Nephron progenitor cell (in vitro differentiated cells): ENCODE measurements at regions not wholly inside any gene's neighbourhood (a gene's known extent, or its start where the extent isn't known, plus 50 kb on each side); places are given as distances from the start of the nearest gene placed in this dataset.

ENCODE experiments used
- DNase-seq: peaks from one replicate; pipeline ENCODE4 v3.0.0; 2021
- H3K27ac Mint-ChIP-seq: 2 replicates; pipeline ENCODE4 v1.8.0; 2021; ENCODE audit warnings: mild to moderate bottlenecking, moderate library complexity, mixed read lengths
- H3K27me3 Mint-ChIP-seq: 2 replicates; pipeline ENCODE4 v1.8.0; 2021; ENCODE audit warnings: mild to moderate bottlenecking, low read depth, mixed read lengths; ENCODE audit not compliant: poor library complexity
- H3K36me3 Mint-ChIP-seq: 2 replicates; pipeline ENCODE4 v1.8.0; 2021; ENCODE audit warnings: low read depth, mixed read lengths
- H3K4me1 Mint-ChIP-seq: 2 replicates; pipeline ENCODE4 v1.8.0; 2021; ENCODE audit warnings: mixed read lengths
- H3K4me3 Mint-ChIP-seq: 2 replicates; pipeline ENCODE4 v1.8.0; 2021; ENCODE audit warnings: mild to moderate bottlenecking, moderate library complexity, mixed read lengths
- H3K9me3 Mint-ChIP-seq: 2 replicates; pipeline ENCODE4 v1.8.0; 2021; ENCODE audit warnings: mild to moderate bottlenecking, moderate library complexity, mixed read lengths
- TF ChIP-seq, protein P1 (sequence below): fragments of 200-600 bp; sonication (generic); IDR thresholded peaks from 2 replicates; pipeline ENCODE4 v1.5.0; 2021; ENCODE audit warnings: antibody characterized with exemption

DNA sequence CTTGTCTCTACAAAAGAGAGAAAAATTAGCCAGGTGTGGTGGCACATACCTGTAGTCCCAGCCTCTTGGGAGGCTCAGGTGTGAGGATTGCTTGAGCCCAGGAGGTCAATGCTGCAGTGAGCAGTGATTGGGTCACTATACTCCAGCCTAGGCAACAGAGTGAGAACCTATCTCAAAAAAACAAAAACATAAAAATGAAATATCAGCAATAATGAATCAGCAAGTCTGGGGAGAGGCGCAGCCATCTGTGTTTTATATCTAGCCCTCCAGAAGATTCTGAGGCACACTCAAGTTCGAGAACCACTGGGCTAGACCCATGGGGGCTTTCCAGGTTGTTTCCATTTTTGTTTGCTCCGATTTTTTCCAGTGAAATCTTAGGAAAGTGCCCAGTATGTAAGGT is 88.1 kb upstream of the BCL6 start:
- TF ChIP-seq, protein P1, sequence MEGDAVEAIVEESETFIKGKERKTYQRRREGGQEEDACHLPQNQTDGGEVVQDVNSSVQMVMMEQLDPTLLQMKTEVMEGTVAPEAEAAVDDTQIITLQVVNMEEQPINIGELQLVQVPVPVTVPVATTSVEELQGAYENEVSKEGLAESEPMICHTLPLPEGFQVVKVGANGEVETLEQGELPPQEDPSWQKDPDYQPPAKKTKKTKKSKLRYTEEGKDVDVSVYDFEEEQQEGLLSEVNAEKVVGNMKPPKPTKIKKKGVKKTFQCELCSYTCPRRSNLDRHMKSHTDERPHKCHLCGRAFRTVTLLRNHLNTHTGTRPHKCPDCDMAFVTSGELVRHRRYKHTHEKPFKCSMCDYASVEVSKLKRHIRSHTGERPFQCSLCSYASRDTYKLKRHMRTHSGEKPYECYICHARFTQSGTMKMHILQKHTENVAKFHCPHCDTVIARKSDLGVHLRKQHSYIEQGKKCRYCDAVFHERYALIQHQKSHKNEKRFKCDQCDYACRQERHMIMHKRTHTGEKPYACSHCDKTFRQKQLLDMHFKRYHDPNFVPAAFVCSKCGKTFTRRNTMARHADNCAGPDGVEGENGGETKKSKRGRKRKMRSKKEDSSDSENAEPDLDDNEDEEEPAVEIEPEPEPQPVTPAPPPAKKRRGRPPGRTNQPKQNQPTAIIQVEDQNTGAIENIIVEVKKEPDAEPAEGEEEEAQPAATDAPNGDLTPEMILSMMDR = no peak
- H3K27me3 Mint-ChIP-seq = no peaks in the 10 kb centered on the region
- no peak overlapping the region for H3K4me3 Mint-ChIP-seq
- no peak for DNase-seq
- H3K4me1 Mint-ChIP-seq = no peaks in the 10 kb centered on the region
- no peak overlapping the region for H3K27ac Mint-ChIP-seq
- H3K9me3 Mint-ChIP-seq = peaks cover 16% of the 10 kb centered on the region
- H3K36me3 Mint-ChIP-seq = peaks cover 12% of the 10 kb centered on the region

DNA sequence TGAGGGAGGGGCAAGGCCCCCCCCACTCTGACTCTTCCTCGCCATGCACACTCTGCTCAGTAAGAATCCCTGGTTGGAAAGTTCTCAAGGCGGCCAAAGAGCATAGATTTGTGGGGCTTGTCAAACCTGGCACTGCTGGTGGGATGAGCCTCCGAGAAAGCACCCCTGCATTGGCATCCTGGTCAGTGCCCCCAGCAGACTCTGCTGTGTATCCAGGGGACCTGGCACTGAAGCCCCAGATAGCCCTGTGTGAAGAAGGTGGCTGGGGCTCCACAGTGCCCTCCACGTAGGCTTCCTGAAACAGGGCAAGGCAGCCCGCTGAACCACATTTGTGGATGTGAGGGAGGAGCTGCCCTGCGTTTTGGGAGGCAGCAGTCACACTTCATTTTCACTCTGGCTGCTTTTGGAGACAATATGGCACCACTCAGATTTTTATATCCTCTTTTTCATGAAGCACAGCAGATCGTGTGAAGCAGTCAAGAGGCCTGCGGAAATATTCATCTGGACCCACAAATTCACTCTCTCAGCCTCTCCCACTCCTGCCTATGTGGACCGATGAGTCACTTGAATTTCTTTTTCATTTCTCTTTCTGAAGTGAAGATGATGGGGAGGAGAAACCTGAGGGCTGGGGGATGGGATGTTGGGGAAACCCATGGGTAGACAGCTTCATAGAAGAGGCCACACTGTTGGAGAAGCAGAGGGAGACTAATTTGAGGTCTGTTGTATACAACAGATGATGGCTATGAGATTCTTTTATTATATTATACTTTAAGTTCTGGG is 88.7 kb upstream of the BCL6 start:
- TF ChIP-seq, protein P1 = no peak
- no peak overlapping the region for H3K4me3 Mint-ChIP-seq
- no peaks in the 10 kb centered on the region for H3K4me1 Mint-ChIP-seq
- H3K27me3 Mint-ChIP-seq = no peaks in the 10 kb centered on the region
- no peak overlapping the region for H3K27ac Mint-ChIP-seq
- peaks cover 16% of the 10 kb centered on the region for H3K9me3 Mint-ChIP-seq
- no peak for DNase-seq
- peaks cover 12% of the 10 kb centered on the region for H3K36me3 Mint-ChIP-seq

DNA sequence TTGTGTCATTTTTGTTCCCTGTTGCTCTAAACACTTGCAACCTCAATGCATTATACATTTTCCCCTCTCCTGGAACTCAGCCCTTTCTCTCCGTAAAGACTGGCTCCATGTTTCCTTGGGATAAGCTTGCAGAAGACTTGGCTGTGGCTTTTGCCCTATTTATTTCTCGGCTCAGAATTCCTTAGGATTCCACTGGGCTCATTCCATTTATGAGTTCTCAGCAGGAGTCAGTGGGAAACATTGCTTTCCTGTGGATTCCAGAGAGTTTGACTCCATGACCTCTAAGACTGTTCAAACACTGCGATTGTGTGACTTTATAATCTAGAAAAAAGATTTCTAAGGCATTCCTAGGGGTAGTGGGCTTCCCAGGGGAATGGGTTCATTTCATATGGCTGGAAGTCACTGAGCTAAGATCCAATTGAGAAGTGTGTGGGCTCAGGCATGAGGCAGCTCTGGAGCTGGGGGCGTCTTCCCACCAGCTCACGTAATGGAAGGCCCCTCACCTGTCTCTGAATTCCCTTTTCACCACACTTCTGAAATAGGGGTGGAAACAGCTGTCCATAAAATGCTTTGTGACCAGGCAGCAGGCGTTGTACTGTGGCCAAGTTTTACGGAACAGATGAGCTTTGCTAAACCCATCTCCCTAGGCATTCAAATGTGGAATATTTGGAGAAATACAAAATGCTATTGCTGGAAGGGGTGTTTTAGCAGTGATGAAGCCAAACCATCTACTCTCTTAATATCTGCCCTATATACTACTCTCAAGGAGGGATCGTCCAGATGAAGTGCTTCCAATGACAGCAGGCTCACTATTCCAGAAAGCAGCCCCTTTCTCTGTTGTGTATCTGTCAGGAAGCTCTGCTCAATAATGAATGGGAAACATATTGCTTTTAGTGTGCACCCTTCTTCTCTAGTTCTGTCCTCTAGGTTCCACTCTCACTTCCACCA is 91.8 kb upstream of the BCL6 start:
- Mint-ChIP-seq H3K4me1 (peaks cover 7% of the 10 kb centered on the region), H3K27ac (no peak overlapping the region), H3K9me3 (peaks cover 16% of the 10 kb centered on the region), H3K27me3 (no peaks in the 10 kb centered on the region), H3K36me3 (peaks cover 12% of the 10 kb centered on the region), H3K4me3 (no peak overlapping the region)
- DNase-seq = no peak
- TF ChIP-seq, protein P1 = no peak

DNA sequence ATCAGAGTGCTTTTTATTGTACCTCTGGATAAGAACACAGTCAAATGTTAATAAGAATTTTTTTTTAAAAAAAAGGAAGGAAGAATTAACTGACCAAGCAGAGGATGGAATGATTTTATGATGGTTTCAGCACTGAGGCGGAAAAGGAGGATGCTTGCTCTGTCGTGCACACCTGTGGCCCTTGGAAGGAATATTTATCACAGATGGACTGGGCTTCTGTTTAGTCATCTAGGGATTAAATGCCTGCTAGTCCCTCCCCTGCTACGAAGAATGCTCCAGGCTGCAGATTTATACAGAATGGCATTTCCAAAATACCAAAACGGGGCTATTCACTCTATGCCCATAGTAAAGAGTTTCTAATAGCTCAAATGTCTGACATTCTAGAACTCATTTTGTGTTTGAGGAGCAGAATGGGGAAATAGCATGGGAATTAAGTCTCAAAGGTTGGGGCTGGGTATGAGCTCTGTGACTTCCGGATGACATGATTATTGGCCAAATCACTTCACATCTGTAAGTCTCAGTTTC is 92.8 kb upstream of the BCL6 start:
- no peak for DNase-seq
- peaks cover 7% of the 10 kb centered on the region for H3K4me1 Mint-ChIP-seq
- peaks cover 12% of the 10 kb centered on the region for H3K36me3 Mint-ChIP-seq
- peaks cover 16% of the 10 kb centered on the region for H3K9me3 Mint-ChIP-seq
- TF ChIP-seq, protein P1 = no peak
- no peak overlapping the region for H3K4me3 Mint-ChIP-seq
- no peaks in the 10 kb centered on the region for H3K27me3 Mint-ChIP-seq
- H3K27ac Mint-ChIP-seq = no peak overlapping the region

DNA sequence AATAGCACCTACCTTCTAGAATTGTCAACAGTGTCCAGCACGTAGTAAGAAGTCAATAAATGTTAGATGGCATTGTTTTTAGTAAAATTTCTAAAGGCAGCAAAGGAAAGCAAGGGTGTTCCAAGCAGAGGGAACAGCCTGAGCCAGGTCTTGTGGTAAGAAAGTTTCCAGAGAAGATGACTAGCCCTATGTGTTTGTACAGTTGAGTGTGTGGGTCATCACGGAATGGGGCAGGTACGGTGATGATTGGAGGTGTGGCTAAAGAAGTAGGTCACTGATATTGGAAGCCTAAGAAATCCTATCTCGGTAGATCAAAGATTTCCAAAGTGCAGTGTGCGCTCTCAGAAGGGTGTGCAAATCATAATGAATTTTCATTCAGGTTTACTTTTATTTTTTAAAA is 94.2 kb upstream of the BCL6 start:
- peaks cover 7% of the 10 kb centered on the region for H3K4me1 Mint-ChIP-seq
- peaks cover 12% of the 10 kb centered on the region for H3K9me3 Mint-ChIP-seq
- TF ChIP-seq, protein P1 = no peak

More for the DNA sequence above, 94.2 kb upstream of the BCL6 start:
- Mint-ChIP-seq H3K27ac (no peak overlapping the region), H3K4me3 (no peak overlapping the region), H3K27me3 (no peaks in the 10 kb centered on the region), H3K36me3 (peaks cover 12% of the 10 kb centered on the region)
- DNase-seq = no peak
